Peyer's patch (tissue), 4 donors: ENCODE measurements at regions not wholly inside any gene's neighbourhood (a gene's known extent, or its start where the extent isn't known, plus 50 kb on each side); places are given as distances from the start of the nearest gene placed in this dataset.
"Not testable (repeated sequence)": the region's sequence is repeated elsewhere in the genome, so short reads cannot be mapped to it uniquely, and the experiment has no call there.

Experiments used
- DNase-seq, 3 donors: peaks; one replicate each; pipeline ENCODE4 v3.0.0-alpha.2; 2017 to 2019
- H3K27ac ChIP-seq, 4 donors: fragments of 200-600 bp; sonication (generic); one replicate each; pipeline ENCODE4 v1.5.1; 2016 to 2019
- H3K27me3 ChIP-seq, 2 donors: fragments of 200-600 bp; sonication (generic); one replicate each; pipeline ENCODE4 v1.5.1; 2019
- H3K36me3 ChIP-seq, 3 donors: fragments of 200-600 bp; sonication (generic); one replicate each; pipeline ENCODE4 v1.5.1; 2016 to 2019
- H3K4me1 ChIP-seq, 4 donors: fragments of 200-600 bp; sonication (generic); one replicate each; pipeline ENCODE4 v1.5.1; 2016 to 2019
- H3K4me3 ChIP-seq, 4 donors: fragments of 200-600 bp; sonication (generic); 1 replicate in 3 of 4; 2 replicates in 1 of 4; pipeline ENCODE4 v1.5.1; 2016 to 2019; ENCODE audit warnings: mild to moderate bottlenecking in 1 of 4
- H3K9me3 ChIP-seq, 4 donors: fragments of 200-600 bp; sonication (generic); one replicate each; pipeline ENCODE4 v1.5.1; 2016 to 2019; ENCODE audit warnings: mild to moderate bottlenecking in 1 of 4
- CTCF ChIP-seq, 6 experiments: fragments of 450-650 bp in 4 of 6; fragments of 200-600 bp in 2 of 6; sonication (generic) in 1 of 6; IDR thresholded peaks; one replicate each; pipeline ENCODE4 v1.5.1; 2017 to 2019; ENCODE audit warnings: antibody characterized with exemption in 6 of 6, mild to moderate bottlenecking in 3 of 6, moderate library complexity in 1 of 6
- POLR2A ChIP-seq, 2 donors: fragments of 450-650 bp; IDR thresholded peaks; one replicate each; pipeline ENCODE4 v1.5.1; 2017; ENCODE audit warnings: antibody characterized with exemption in 2 of 2, mild to moderate bottlenecking in 2 of 2, moderate library complexity in 2 of 2

- Histone ChIP-seq H3K4me1 (no peaks in the 10 kb centered on the region), H3K27ac (no peak overlapping the region), H3K36me3 (no peaks in the 10 kb centered on the region), H3K27me3 (no peaks in the 10 kb centered on the region), H3K9me3 (no peaks in the 10 kb centered on the region), H3K4me3 (no peak overlapping the region)
- TF ChIP-seq CTCF (IDR thresholded peaks at IDR 0.05): no peak
- no peak for TF ChIP-seq POLR2A (IDR thresholded peaks at IDR 0.05)
- DNase-seq: no peak
Observed at GRCh38 chr2:101580528-101580927, 105.6 kb upstream of the RFX8 start.

DNA sequence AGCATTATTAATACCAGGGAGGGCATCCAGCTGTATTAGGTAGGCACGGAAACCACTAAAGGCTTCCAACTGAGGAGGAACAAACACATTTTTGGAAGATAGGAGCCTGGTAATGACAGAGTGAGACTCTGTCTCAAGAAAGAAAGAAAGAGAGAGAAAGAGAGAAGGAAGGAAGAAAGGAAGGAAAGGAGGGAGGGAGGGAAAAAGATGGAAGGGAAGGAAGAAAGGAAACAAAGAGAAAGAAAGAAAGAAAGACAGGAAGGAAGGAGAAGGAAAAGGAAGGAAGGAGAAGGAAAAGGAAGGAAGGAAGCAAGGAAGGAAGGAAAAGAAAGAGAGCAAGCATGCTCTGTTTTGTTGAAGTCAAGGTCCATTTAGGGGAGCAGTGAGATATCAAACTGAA lies 103.8 kb upstream of the RFX8 start:
- no peaks in the 10 kb centered on the region for H3K27me3 ChIP-seq
- TF ChIP-seq POLR2A (IDR thresholded peaks at IDR 0.05) (no peak), CTCF (IDR thresholded peaks at IDR 0.05) (no peak)
- H3K27ac ChIP-seq: no peak overlapping the region
- H3K9me3 ChIP-seq: no peaks in the 10 kb centered on the region
- H3K36me3 ChIP-seq: no peaks in the 10 kb centered on the region
- no peaks in the 10 kb centered on the region for H3K4me1 ChIP-seq
- H3K4me3 ChIP-seq: no peak overlapping the region
- DNase-seq: no peak

GRCh38 chr2:101578135-101578534 lies 103.2 kb upstream of the RFX8 start:
- DNase-seq: not testable (repeated sequence)

DNA sequence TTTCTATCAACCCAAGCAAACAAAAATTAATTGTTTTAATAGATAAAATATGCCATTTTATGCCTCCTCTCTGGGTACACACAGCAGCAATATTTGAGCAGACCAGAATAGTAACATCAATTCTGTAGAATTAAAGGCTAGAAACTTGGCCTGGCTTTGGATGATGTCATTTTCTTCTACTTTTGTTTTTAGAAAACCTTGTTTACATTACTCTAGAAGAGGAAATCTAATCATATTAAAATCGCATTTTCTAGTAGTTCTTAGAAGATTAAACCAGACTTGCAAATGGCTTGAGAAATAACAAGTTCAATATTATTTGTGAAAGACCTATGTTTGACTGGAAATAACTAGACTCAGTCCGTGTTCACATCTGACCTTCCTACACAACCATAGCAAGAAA lies 102.3 kb upstream of the RFX8 start:
- no peak overlapping the region for H3K4me3 ChIP-seq
- no peaks in the 10 kb centered on the region for H3K36me3 ChIP-seq
- no peaks in the 10 kb centered on the region for H3K27me3 ChIP-seq
- H3K4me1 ChIP-seq: no peaks in the 10 kb centered on the region
- no peak for DNase-seq
- H3K9me3 ChIP-seq: no peaks in the 10 kb centered on the region
- no peak overlapping the region for H3K27ac ChIP-seq
- TF ChIP-seq CTCF (IDR thresholded peaks at IDR 0.05) (no peak), POLR2A (IDR thresholded peaks at IDR 0.05) (no peak)

More at GRCh38 chr2:101578135-101578534, 103.2 kb upstream of the RFX8 start:
- not testable (repeated sequence) for H3K4me1 ChIP-seq, H3K27me3 ChIP-seq, H3K9me3 ChIP-seq, H3K4me3 ChIP-seq, H3K27ac ChIP-seq, H3K36me3 ChIP-seq

GRCh38 chr2:101574622-101575021 lies 99.7 kb upstream of the RFX8 start:
- no peak for TF ChIP-seq POLR2A (IDR thresholded peaks at IDR 0.05)
- TF ChIP-seq CTCF (IDR thresholded peaks at IDR 0.05): no peak
- no peaks in the 10 kb centered on the region for H3K36me3 ChIP-seq
- no peaks in the 10 kb centered on the region for H3K27me3 ChIP-seq
- no peak for DNase-seq
- no peaks in the 10 kb centered on the region for H3K9me3 ChIP-seq
- H3K4me3 ChIP-seq: no peak overlapping the region
- no peaks in the 10 kb centered on the region for H3K4me1 ChIP-seq
- H3K27ac ChIP-seq: no peak overlapping the region

DNA sequence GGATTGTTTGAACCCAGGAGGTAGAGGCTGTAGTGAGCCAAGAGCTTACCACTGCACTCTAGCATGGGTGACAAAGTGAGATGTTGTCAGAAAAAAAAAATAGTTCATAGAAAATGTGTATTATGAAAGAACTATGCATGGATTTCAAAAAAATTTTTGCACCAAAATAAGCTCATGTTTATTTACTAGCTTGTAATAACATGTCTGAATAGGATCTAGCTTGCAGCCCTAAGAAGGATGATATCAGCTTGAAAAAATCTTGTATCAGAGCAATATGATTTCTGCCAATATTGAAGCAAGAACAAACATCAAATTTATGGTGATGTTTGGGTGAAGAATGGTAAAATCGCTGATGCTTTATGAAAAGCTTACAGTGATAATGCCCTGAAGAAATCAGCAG lies 97.0 kb upstream of the RFX8 start:
- Histone ChIP-seq H3K36me3 (no peaks in the 10 kb centered on the region), H3K4me3 (no peak overlapping the region), H3K27me3 (no peaks in the 10 kb centered on the region), H3K9me3 (no peaks in the 10 kb centered on the region), H3K27ac (no peak overlapping the region), H3K4me1 (no peaks in the 10 kb centered on the region)
- DNase-seq: no peak
- TF ChIP-seq CTCF (IDR thresholded peaks at IDR 0.05) (no peak), POLR2A (IDR thresholded peaks at IDR 0.05) (no peak)
